OCI-LY3 (cell line): ENCODE measurements at regions not wholly inside any gene's neighbourhood (a gene's known extent, or its start where the extent isn't known, plus 50 kb on each side); places are given as distances from the start of the nearest gene placed in this dataset.

Source experiments
- H2AFZ ChIP-seq: fragments of 200-600, 300-600 bp; shearing (Covaris generic); 2 replicates; pipeline ENCODE4 v1.6.0; 2014; ENCODE audit warnings: antibody characterized with exemption, low read depth, low read length
- H3K27ac ChIP-seq: fragments of 200-600, 300-600 bp; sonication (generic); 2 replicates; pipeline ENCODE4 v1.5.1; 2014; ENCODE audit warnings: mild to moderate bottlenecking, low read length, moderate library complexity, mixed read lengths
- H3K27me3 ChIP-seq: fragments of 200-600, 300-600 bp; sonication (generic); 2 replicates; pipeline ENCODE4 v1.6.1; 2014; ENCODE audit warnings: low read depth, low read length, mixed read lengths
- H3K36me3 ChIP-seq: fragments of 200-600, 300-600 bp; sonication (generic); replicated peaks from 2 replicates; pipeline ENCODE3; 2014; ENCODE audit warnings: low read depth, low read length, mixed read lengths
- H3K4me1 ChIP-seq: fragments of 300-600, 200-600 bp; sonication (generic); 2 replicates; pipeline ENCODE4 v1.6.1; 2014; ENCODE audit warnings: low read length, mixed read lengths
- H3K4me2 ChIP-seq: fragments of 200-600, 300-600 bp; sonication (generic); 2 replicates; pipeline ENCODE4 v1.6.1; 2014; ENCODE audit warnings: low read length, mixed read lengths
- H3K4me3 ChIP-seq: fragments of 300-600, 200-600 bp; sonication (generic); 2 replicates; pipeline ENCODE4 v1.5.1; 2014; ENCODE audit warnings: antibody characterized with exemption, mild to moderate bottlenecking, low read length, moderate library complexity
- H3K79me2 ChIP-seq: fragments of 300-600, 200-600 bp; shearing (Covaris generic); 2 replicates; pipeline ENCODE4 v1.6.1; 2014; ENCODE audit warnings: mild to moderate bottlenecking, low read length, mixed read lengths
- H3K9ac ChIP-seq: fragments of 300-600, 200-600 bp; shearing (Covaris generic); 2 replicates; pipeline ENCODE4 v1.6.0; 2014; ENCODE audit warnings: mild to moderate bottlenecking, low read length, moderate library complexity
- H3K9me3 ChIP-seq: fragments of 200-600, 300-600 bp; shearing (Covaris generic); 2 replicates; pipeline ENCODE4 v1.6.1; 2014; ENCODE audit warnings: low read length, mixed read lengths; ENCODE audit not compliant: insufficient read depth
- H4K20me1 ChIP-seq: fragments of 200-600, 300-600 bp; sonication (generic); 2 replicates; pipeline ENCODE4 v1.6.1; 2016; ENCODE audit warnings: low read length, mixed read lengths; ENCODE audit not compliant: insufficient read depth
- CTCF ChIP-seq: fragments of 200-600, 300-600 bp; sonication (generic); IDR thresholded peaks from 2 replicates; pipeline ENCODE4 v1.5.1; 2014; ENCODE audit warnings: antibody characterized with exemption, low read length, low read depth
- EZH2phosphoT487 ChIP-seq: fragments of 200-600 bp; shearing (Covaris generic); IDR thresholded peaks from 2 replicates; pipeline ENCODE4 v1.6.1; 2018; ENCODE audit warnings: antibody characterized with exemption, mixed run types, low read depth

- Histone ChIP-seq H3K9me3 (no peaks in the 10 kb centered on the region), H3K27ac (no peak overlapping the region), H3K36me3 (no peaks in the 10 kb centered on the region), H2AFZ (no peak overlapping the region), H3K4me2 (no peak overlapping the region), H3K79me2 (no peaks in the 10 kb centered on the region), H3K9ac (no peak overlapping the region), H4K20me1 (no peaks in the 10 kb centered on the region), H3K4me3 (no peak overlapping the region), H3K4me1 (no peaks in the 10 kb centered on the region), H3K27me3 (no peaks in the 10 kb centered on the region)
- no peak for TF ChIP-seq CTCF
- no peak for TF ChIP-seq EZH2phosphoT487
These were observed 696.9 kb downstream of the DNAJB9 start for GRCh38 chr7:109266610-109267009.

GRCh38 chr7:109276348-109276747, 706.7 kb downstream of the DNAJB9 start:
- Histone ChIP-seq H3K27me3 (no peaks in the 10 kb centered on the region), H3K9me3 (no peaks in the 10 kb centered on the region), H3K4me2 (no peak overlapping the region), H3K36me3 (no peaks in the 10 kb centered on the region), H3K27ac (no peak overlapping the region), H3K4me1 (no peaks in the 10 kb centered on the region), H3K79me2 (no peaks in the 10 kb centered on the region), H2AFZ (no peak overlapping the region), H4K20me1 (no peaks in the 10 kb centered on the region), H3K9ac (no peak overlapping the region), H3K4me3 (no peak overlapping the region)
- TF ChIP-seq CTCF (no peak), EZH2phosphoT487 (no peak)

- no peaks in the 10 kb centered on the region for H3K4me1 ChIP-seq
- H3K79me2 ChIP-seq, result no peaks in the 10 kb centered on the region
- H4K20me1 ChIP-seq, result no peaks in the 10 kb centered on the region
- no peaks in the 10 kb centered on the region for H3K27me3 ChIP-seq
- H3K27ac ChIP-seq, result no peak overlapping the region
- H3K4me2 ChIP-seq, result no peak overlapping the region
- H3K4me3 ChIP-seq, result no peak overlapping the region
- H3K9me3 ChIP-seq, result no peaks in the 10 kb centered on the region
- TF ChIP-seq EZH2phosphoT487 (no peak), CTCF (no peak)
- no peak overlapping the region for H3K9ac ChIP-seq
- H2AFZ ChIP-seq, result no peak overlapping the region
- H3K36me3 ChIP-seq, result no peaks in the 10 kb centered on the region
These were observed 713.1 kb downstream of the DNAJB9 start for GRCh38 chr7:109282726-109283125.

- Histone ChIP-seq H3K9ac (no peak overlapping the region), H2AFZ (no peak overlapping the region), H3K4me1 (peaks cover 7% of the 10 kb centered on the region; the same call in 1 of the 2 replicates), H3K27ac (no peak overlapping the region), H3K27me3 (no peaks in the 10 kb centered on the region), H3K9me3 (no peaks in the 10 kb centered on the region), H3K4me3 (no peak overlapping the region), H3K79me2 (no peaks in the 10 kb centered on the region), H3K4me2 (no peak overlapping the region), H4K20me1 (no peaks in the 10 kb centered on the region), H3K36me3 (no peaks in the 10 kb centered on the region)
- TF ChIP-seq CTCF (no peak), EZH2phosphoT487 (no peak)
These were observed 715.3 kb downstream of the DNAJB9 start for GRCh38 chr7:109284943-109285342.
